ENCODE measurements at regions not wholly inside any gene's neighbourhood (a gene's known extent, or its start where the extent isn't known, plus 50 kb on each side); places are given as distances from the start of the nearest gene placed in this dataset.

GRCh38 chr13:69194130-69194529 lies 913.5 kb upstream of the ATXN8OS start:
- Histone ChIP-seq H3K27me3 (replicated peaks; ENCODE audit: insufficient read depth) (no peaks in the 10 kb centered on the region), H3K9me3 (no peaks in the 10 kb centered on the region), H3K4me3 (no peak overlapping the region), H3K4me1 (replicated peaks) (no peaks in the 10 kb centered on the region), H3K27ac (no peak overlapping the region), H3K36me3 (no peaks in the 10 kb centered on the region)
- no peak for DNase-seq (ENCODE audit: low spot score)
- intact Hi-C loops (cut with DNase I), result no loop called here
- TF ChIP-seq CTCF (IDR thresholded peaks at IDR 0.05) (no peak), POLR2AphosphoS5 (IDR thresholded peaks at IDR 0.05) (no peak)
- WGBS, result 34% methylated on average over 1 of the region's 1 CpG

GRCh38 chr13:69180034-69180433 lies 927.6 kb upstream of the ATXN8OS start:
- TF ChIP-seq CTCF (IDR thresholded peaks at IDR 0.05) (no peak), POLR2AphosphoS5 (IDR thresholded peaks at IDR 0.05) (no peak), POLR2A (IDR thresholded peaks at IDR 0.05) (no peak)
- Histone ChIP-seq H3K27ac (no peak overlapping the region), H3K36me3 (no peaks in the 10 kb centered on the region), H3K4me3 (no peak overlapping the region), H3K9me3 (no peaks in the 10 kb centered on the region), H3K4me1 (replicated peaks) (no peaks in the 10 kb centered on the region), H3K27me3 (replicated peaks; ENCODE audit: insufficient read depth) (no peaks in the 10 kb centered on the region)
- no peak for DNase-seq (ENCODE audit: low spot score)
- WGBS, result 64% methylated on average over 5 of the region's 5 CpGs
- intact Hi-C loops (cut with DNase I), result no loop called here

GRCh38 chr13:69178000-69178399 lies 929.6 kb upstream of the ATXN8OS start:
- no peaks in the 10 kb centered on the region for H3K27me3 ChIP-seq (replicated peaks; ENCODE audit: insufficient read depth)
- no peak overlapping the region for H3K27ac ChIP-seq
- H3K9me3 ChIP-seq, result no peaks in the 10 kb centered on the region
- no peak for TF ChIP-seq POLR2A (IDR thresholded peaks at IDR 0.05)
- no peak overlapping the region for H3K4me3 ChIP-seq
- intact Hi-C loops (cut with DNase I), result no loop called here
- H3K36me3 ChIP-seq, result no peaks in the 10 kb centered on the region
- no peak for DNase-seq (ENCODE audit: low spot score)
- H3K4me1 ChIP-seq (replicated peaks), result no peaks in the 10 kb centered on the region
- 53% methylated on average over 1 of the region's 1 CpG for WGBS

GRCh38 chr13:69168436-69168835 lies 939.2 kb upstream of the ATXN8OS start:
- Histone ChIP-seq H3K4me1 (replicated peaks) (no peaks in the 10 kb centered on the region), H3K9me3 (no peaks in the 10 kb centered on the region), H3K4me3 (no peak overlapping the region), H3K36me3 (no peaks in the 10 kb centered on the region), H3K27me3 (replicated peaks; ENCODE audit: insufficient read depth) (no peaks in the 10 kb centered on the region), H3K27ac (no peak overlapping the region)
- 90% methylated on average over 9 of the region's 9 CpGs for WGBS
- DNase-seq (ENCODE audit: low spot score), result no peak
- intact Hi-C loops (cut with DNase I), result no loop called here
- TF ChIP-seq POLR2A (IDR thresholded peaks at IDR 0.05) (no peak), CTCF (IDR thresholded peaks at IDR 0.05) (no peak)

- H3K36me3 ChIP-seq, result no peaks in the 10 kb centered on the region
- H3K4me3 ChIP-seq, result no peak overlapping the region
- no peak overlapping the region for H3K27ac ChIP-seq
- no peaks in the 10 kb centered on the region for H3K9me3 ChIP-seq
- TF ChIP-seq POLR2AphosphoS5 (IDR thresholded peaks at IDR 0.05) (no peak), CTCF (IDR thresholded peaks at IDR 0.05) (no peak), POLR2A (IDR thresholded peaks at IDR 0.05) (no peak)
- DNase-seq (ENCODE audit: low spot score), result no peak
- WGBS, result 85% methylated on average over 2 of the region's 2 CpGs
- no peaks in the 10 kb centered on the region for H3K4me1 ChIP-seq (replicated peaks)
- no peaks in the 10 kb centered on the region for H3K27me3 ChIP-seq (replicated peaks; ENCODE audit: insufficient read depth)
- intact Hi-C loops (cut with DNase I), result no loop called here
Measured at GRCh38 chr13:69155136-69155535, 952.5 kb upstream of the ATXN8OS start.
